Activated T-cell treated with anti-CD3 and anti-CD28 coated beads, Interleukin-2, amount 50 U/mL, for 72 hours (primary cell): ENCODE measurements at regions not wholly inside any gene's neighbourhood (a gene's known extent, or its start where the extent isn't known, plus 50 kb on each side); places are given as distances from the start of the nearest gene placed in this dataset.

Experiments used
- ATAC-seq, 2 donors: fragments of 150-1000 bp; cut with Tn5 transposase; replicated peaks in 1 of 2; 2 replicates each; pipeline ENCODE4 v1.10.0; 2021; ENCODE audit warnings: moderate library complexity in 2 of 2, mild to moderate bottlenecking in 1 of 2
- DNase-seq, 2 donors: peaks; one replicate each; pipeline ENCODE4 v3.0.0; 2021 to 2022; ENCODE audit warnings: mixed read lengths in 1 of 2
- H3K27ac Mint-ChIP-seq: one replicate; pipeline ENCODE4 v1.8.0; 2022; ENCODE audit warnings: mild to moderate bottlenecking, moderate library complexity, mixed read lengths
- H3K27me3 Mint-ChIP-seq: one replicate; pipeline ENCODE4 v1.8.0; 2022; ENCODE audit warnings: low read depth, mixed read lengths
- H3K36me3 Mint-ChIP-seq, 2 donors: one replicate each; pipeline ENCODE4 v1.8.0; 2022; ENCODE audit warnings: mixed read lengths in 2 of 2, mild to moderate bottlenecking in 1 of 2; ENCODE audit not compliant: insufficient read depth in 2 of 2
- H3K4me1 Mint-ChIP-seq: one replicate; pipeline ENCODE4 v1.8.0; 2022; ENCODE audit warnings: low read depth, mixed read lengths
- H3K4me3 Mint-ChIP-seq, 2 donors: one replicate each; pipeline ENCODE4 v1.8.0; 2022; ENCODE audit warnings: mild to moderate bottlenecking in 2 of 2, mixed read lengths in 2 of 2, moderate library complexity in 2 of 2
- H3K9me3 Mint-ChIP-seq, 2 donors: one replicate each; pipeline ENCODE4 v1.8.0; 2022; ENCODE audit warnings: mixed read lengths in 2 of 2

GRCh38 chr3:87175732-87176131 lies 51.4 kb upstream of the CHMP2B start:
- Mint-ChIP-seq H3K27ac (no peak overlapping the region), H3K36me3 (no peaks in the 10 kb centered on the region), H3K4me3 (no peak overlapping the region), H3K9me3 (peaks cover 0 to 2% of the 10 kb centered on the region in 2 donors), H3K4me1 (no peaks in the 10 kb centered on the region), H3K27me3 (no peaks in the 10 kb centered on the region)
- ATAC-seq (no peak), DNase-seq (no peak)

DNA sequence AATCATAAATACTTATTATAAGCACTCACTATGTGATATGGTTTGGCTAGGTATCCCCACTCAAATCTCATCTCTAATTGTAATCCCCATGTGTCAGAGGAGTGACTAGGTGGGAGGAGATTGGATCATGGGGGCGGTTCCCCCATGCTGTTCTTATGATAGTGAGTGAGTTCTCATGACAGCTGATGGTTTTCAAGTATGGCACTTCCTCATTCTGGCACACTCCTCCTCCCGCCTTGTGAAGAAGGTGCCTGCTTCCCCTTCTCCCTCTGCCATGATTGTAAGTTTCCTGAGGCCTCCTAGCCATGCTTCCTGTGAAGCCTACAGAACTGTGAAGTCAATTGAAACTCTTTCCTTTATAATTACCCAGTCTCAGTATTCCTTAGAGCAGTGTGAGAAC lies 53.3 kb upstream of the CHMP2B start:
- Mint-ChIP-seq H3K4me1 (no peaks in the 10 kb centered on the region), H3K4me3 (no peak overlapping the region), H3K9me3 (no peaks in the 10 kb centered on the region), H3K27ac (no peak overlapping the region), H3K36me3 (no peaks in the 10 kb centered on the region), H3K27me3 (no peaks in the 10 kb centered on the region)
- ATAC-seq = no peak
- DNase-seq = no peak

DNA sequence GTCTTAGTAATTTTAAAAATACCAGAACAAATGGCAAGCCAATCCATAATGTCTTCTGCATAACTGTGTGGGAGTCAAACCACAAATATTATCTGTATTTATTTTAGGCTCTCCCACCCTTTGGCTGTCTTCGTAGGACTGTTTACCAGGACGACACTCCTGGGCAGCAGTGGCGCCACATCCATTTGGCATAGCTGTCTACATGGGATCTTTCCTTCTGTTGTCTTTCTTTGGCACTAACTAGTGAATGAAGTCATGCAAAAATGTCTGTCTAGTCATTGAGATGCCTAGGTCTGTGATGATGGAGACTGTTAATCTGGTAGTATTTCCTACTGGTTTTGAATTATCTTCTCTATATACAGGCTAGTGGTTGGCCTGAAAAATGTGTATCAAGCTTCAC lies 54.0 kb upstream of the CHMP2B start:
- Mint-ChIP-seq H3K4me1 (no peaks in the 10 kb centered on the region), H3K36me3 (no peaks in the 10 kb centered on the region), H3K4me3 (no peak overlapping the region), H3K9me3 (no peaks in the 10 kb centered on the region), H3K27me3 (peaks cover 4% of the 10 kb centered on the region), H3K27ac (no peak overlapping the region)
- ATAC-seq (no peak), DNase-seq (no peak)

DNA sequence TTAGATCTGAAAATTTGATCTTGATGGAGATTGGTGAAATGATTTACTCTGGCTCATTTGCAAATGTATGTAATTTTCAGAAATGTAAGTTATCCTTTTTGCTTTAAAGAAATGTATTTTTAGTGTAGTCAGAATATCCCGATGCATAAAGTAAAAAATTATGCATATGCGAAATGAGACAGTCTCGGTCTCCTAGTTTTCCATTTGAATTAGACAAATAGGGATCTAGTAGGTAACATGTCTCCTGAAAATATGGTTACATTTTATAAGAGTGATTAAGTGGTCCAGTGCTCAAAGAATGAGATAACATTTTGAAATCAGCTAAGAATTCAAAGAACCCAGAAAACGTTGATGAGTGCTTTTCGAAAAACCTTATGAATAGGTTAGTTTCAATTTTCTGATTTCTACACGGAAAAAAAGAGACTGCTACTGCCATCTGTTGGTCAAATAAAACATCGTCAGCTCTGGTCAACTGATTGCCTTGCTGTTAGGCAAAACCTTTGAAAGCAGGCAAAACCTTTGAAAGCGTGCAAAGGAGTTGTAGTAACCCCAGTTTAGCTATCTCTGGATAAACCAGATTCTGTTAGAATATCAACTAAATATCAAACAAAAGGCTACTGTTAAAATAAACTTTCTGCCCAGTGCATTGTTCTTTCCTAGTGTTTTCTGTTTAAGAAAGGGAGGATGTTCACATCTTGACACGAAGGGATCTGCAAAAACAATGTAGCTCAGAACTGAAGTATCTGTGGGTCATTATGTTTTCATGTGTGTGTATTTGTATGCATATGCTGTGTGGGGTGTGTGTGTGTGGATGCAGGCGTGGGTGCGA lies 59.3 kb upstream of the CHMP2B start:
- Mint-ChIP-seq H3K36me3 (no peaks in the 10 kb centered on the region), H3K27me3 (peaks cover 11% of the 10 kb centered on the region), H3K27ac (peak overlapping the region; percentile 46), H3K4me1 (no peaks in the 10 kb centered on the region), H3K9me3 (no peaks in the 10 kb centered on the region), H3K4me3 (peak overlapping the region in 1 of 2 donors; percentile 54)
- peak; percentile 12 to 27 for DNase-seq
- peak in 1 of 2 donors; percentile 36 for ATAC-seq

DNA sequence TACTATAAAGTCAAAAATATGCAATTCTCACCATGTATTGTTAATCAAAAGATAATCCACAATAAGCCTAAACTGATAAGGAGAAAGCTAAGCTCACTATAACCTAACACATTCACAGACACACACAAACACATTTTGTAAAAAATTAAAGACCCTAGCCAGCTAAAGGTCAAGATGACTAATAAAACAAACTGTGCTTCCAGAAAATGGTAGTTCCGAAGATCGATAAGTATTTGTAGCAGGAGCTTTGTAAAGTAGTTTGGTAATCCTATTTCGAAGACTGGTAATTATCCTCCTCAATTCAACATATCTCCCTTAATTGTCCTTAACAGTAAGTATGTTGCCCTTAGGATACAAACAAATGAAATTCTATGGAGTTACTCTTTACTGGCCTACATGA lies 62.9 kb upstream of the CHMP2B start:
- peaks cover 22% of the 10 kb centered on the region for H3K27me3 Mint-ChIP-seq
- no peaks in the 10 kb centered on the region for H3K9me3 Mint-ChIP-seq
- DNase-seq (no peak), ATAC-seq (no peak)
- H3K4me3 Mint-ChIP-seq = no peak overlapping the region
- no peaks in the 10 kb centered on the region for H3K36me3 Mint-ChIP-seq
- no peaks in the 10 kb centered on the region for H3K4me1 Mint-ChIP-seq
- no peak overlapping the region for H3K27ac Mint-ChIP-seq

DNA sequence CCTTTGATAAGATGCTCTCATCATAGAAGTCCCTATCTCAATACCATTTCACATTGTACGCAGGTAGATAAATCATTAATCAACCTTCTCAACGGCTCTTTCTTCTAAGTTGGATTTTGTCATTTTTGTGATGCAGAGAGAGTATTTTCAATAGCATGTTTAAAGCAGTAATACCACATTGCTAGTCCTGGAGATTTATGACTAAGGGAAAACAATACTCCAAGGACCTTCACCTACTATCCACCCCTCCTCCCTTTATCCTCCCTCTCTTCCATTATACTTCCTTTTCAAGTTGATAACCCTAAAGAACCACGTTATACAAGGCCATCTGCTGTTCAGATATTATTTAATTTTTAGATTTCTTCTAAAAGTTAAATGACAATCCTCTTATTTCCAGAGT lies 65.3 kb upstream of the CHMP2B start:
- ATAC-seq = no peak

GRCh38 chr3:87161417-87161816 lies 65.7 kb upstream of the CHMP2B start:
- ATAC-seq = no peak
- no peak overlapping the region for H3K4me3 Mint-ChIP-seq
- H3K27me3 Mint-ChIP-seq = peaks cover 16% of the 10 kb centered on the region
- no peaks in the 10 kb centered on the region for H3K9me3 Mint-ChIP-seq
- no peaks in the 10 kb centered on the region for H3K36me3 Mint-ChIP-seq
- no peak overlapping the region for H3K27ac Mint-ChIP-seq
- DNase-seq = no peak
- H3K4me1 Mint-ChIP-seq = no peaks in the 10 kb centered on the region

More for the DNA sequence above, 65.3 kb upstream of the CHMP2B start:
- Mint-ChIP-seq H3K9me3 (no peaks in the 10 kb centered on the region), H3K4me3 (no peak overlapping the region), H3K27me3 (peaks cover 16% of the 10 kb centered on the region), H3K27ac (no peak overlapping the region), H3K36me3 (no peaks in the 10 kb centered on the region), H3K4me1 (no peaks in the 10 kb centered on the region)
- DNase-seq = no peak

DNA sequence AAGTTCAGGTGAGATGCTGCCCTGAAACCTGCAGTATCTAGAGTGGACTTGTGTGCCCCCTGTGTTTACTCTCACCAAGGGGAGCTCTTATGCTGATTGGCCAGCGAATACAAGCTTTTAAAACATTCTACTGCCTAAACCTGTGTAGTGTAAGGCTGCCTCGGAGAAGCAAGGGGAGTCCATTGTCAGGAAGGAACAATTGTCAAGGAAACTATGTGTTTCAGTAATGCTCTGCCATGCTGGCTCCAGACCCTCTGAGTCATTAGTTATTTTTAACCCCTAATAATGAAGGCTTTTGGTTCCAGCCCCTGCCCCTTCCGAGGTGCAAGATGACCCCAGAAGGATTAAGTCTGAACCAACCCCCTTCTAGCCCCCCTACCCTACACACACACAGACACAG lies 66.1 kb upstream of the CHMP2B start:
- Mint-ChIP-seq H3K27me3 (peaks cover 16% of the 10 kb centered on the region), H3K4me3 (no peak overlapping the region), H3K36me3 (no peaks in the 10 kb centered on the region), H3K9me3 (no peaks in the 10 kb centered on the region), H3K4me1 (no peaks in the 10 kb centered on the region), H3K27ac (no peak overlapping the region)
- DNase-seq = no peak
- no peak for ATAC-seq

GRCh38 chr3:87158823-87159222 lies 68.3 kb upstream of the CHMP2B start:
- no peaks in the 10 kb centered on the region for H3K4me1 Mint-ChIP-seq
- no peaks in the 10 kb centered on the region for H3K36me3 Mint-ChIP-seq
- ATAC-seq (no peak), DNase-seq (no peak)
- H3K4me3 Mint-ChIP-seq = no peak overlapping the region
- no peaks in the 10 kb centered on the region for H3K9me3 Mint-ChIP-seq
- H3K27me3 Mint-ChIP-seq = peaks cover 16% of the 10 kb centered on the region
- no peak overlapping the region for H3K27ac Mint-ChIP-seq

DNA sequence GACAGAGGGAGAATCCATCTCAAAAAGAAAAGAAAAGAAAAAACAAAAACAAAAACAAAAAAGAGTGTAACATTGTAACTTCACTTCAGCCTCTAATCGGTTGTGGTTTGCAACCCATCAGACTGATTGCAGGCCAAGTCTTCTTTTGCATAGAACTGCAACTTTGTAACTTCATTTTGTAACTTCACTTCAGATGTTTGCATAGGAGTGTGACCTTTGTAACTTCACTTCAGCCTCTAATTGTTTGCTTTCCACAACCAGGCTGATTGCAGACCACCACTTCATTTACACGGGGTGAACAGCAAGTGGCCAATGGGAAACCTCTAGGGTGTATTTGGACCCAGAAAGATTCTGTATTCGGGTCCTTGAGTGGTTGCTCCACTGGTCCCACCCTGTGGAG lies 79.1 kb upstream of the CHMP2B start:
- Mint-ChIP-seq H3K4me1 (no peaks in the 10 kb centered on the region), H3K36me3 (no peaks in the 10 kb centered on the region), H3K27me3 (peaks cover 10% of the 10 kb centered on the region), H3K27ac (no peak overlapping the region), H3K9me3 (peaks cover 1 to 5% of the 10 kb centered on the region in 2 donors), H3K4me3 (no peak overlapping the region)
- DNase-seq (no peak), ATAC-seq (no peak)

GRCh38 chr3:87147562-87147961 lies 79.5 kb upstream of the CHMP2B start:
- Mint-ChIP-seq H3K4me1 (no peaks in the 10 kb centered on the region), H3K9me3 (peaks cover 1 to 5% of the 10 kb centered on the region in 2 donors), H3K27me3 (peaks cover 10% of the 10 kb centered on the region), H3K36me3 (no peaks in the 10 kb centered on the region), H3K27ac (no peak overlapping the region), H3K4me3 (no peak overlapping the region)
- no peak for ATAC-seq
- DNase-seq = no peak

DNA sequence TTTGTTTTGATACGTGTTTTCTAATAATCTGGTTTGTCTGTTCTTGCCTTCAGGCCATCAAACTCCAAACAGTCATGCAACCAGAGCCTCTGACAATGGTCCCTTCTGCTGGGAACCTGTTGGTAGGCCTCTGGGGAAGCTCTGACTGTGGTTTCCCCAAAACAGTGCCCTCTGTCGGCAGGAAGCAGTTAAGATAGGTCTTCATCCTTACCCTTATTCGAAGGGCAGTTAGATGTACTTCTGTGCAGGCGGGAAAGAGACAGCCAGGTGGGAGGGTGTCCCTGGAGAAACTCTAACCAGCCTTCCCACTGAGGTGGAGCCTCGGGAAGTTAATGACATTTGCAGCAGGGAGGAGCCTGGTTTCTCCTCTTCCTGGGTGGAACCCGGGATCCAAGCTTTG lies 81.6 kb upstream of the CHMP2B start:
- no peak overlapping the region for H3K27ac Mint-ChIP-seq
- no peaks in the 10 kb centered on the region for H3K4me1 Mint-ChIP-seq
- no peaks in the 10 kb centered on the region for H3K27me3 Mint-ChIP-seq
- peaks cover 0 to 5% of the 10 kb centered on the region in 2 donors for H3K36me3 Mint-ChIP-seq
- DNase-seq = peak; percentile 16 to 24
- ATAC-seq = peak in 1 of 2 donors; percentile 36
- H3K9me3 Mint-ChIP-seq = peaks cover 1 to 5% of the 10 kb centered on the region in 2 donors
- H3K4me3 Mint-ChIP-seq = no peak overlapping the region

DNA sequence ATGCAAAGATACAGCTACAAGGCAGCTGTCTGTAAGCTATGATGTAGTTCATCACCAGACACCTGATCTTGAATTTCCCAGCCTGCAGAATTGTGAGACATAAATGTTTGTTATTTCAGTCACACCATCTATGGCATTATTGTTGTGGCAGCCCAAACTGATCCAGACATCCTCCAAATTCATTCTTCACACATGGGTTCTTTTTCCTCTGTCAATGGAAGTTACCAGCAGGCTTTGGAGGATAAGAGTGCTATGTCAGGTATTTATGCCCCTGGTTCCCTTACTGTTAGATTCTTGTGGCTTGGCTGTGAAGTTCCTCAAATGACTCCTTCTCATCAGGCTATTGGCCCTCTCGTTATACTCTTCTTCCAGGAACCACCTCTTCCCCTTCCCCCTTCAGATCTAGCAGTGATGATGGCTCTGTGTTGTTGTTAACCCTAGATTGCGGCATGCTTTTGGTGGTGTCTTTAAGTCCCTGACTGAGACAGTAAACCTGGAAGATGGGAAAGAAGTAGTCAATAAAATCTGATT lies 91.0 kb upstream of the CHMP2B start:
- H3K27me3 Mint-ChIP-seq = no peaks in the 10 kb centered on the region
- no peak overlapping the region for H3K27ac Mint-ChIP-seq
- no peak for DNase-seq
- ATAC-seq = no peak
- H3K4me3 Mint-ChIP-seq = no peak overlapping the region
- H3K4me1 Mint-ChIP-seq = no peaks in the 10 kb centered on the region
- H3K9me3 Mint-ChIP-seq = peaks cover 2 to 5% of the 10 kb centered on the region in 2 donors
- H3K36me3 Mint-ChIP-seq = peaks cover 0 to 3% of the 10 kb centered on the region in 2 donors

GRCh38 chr3:87135412-87135811 lies 91.7 kb upstream of the CHMP2B start:
- no peaks in the 10 kb centered on the region for H3K27me3 Mint-ChIP-seq
- no peak overlapping the region for H3K4me3 Mint-ChIP-seq
- no peak overlapping the region for H3K27ac Mint-ChIP-seq
- ATAC-seq (no peak), DNase-seq (no peak)
- H3K36me3 Mint-ChIP-seq = no peaks in the 10 kb centered on the region
- no peaks in the 10 kb centered on the region for H3K4me1 Mint-ChIP-seq
- H3K9me3 Mint-ChIP-seq = peaks cover 2 to 5% of the 10 kb centered on the region in 2 donors
